HEK293T (cell line): ENCODE measurements at regions not wholly inside any gene's neighbourhood (a gene's known extent, or its start where the extent isn't known, plus 50 kb on each side); places are given as distances from the start of the nearest gene placed in this dataset.

ENCODE experiments used
- FOXK2 ChIP-seq: fragments of 450-650 bp; IDR thresholded peaks from 2 replicates; pipeline ENCODE4 v1.6.1; 2016; ENCODE audit warnings: mild to moderate bottlenecking
- FOXM1 ChIP-seq: fragments of 450-650 bp; IDR thresholded peaks from 2 replicates; pipeline ENCODE4 v1.6.1; 2017; ENCODE audit warnings: mild to moderate bottlenecking, borderline replicate concordance
- SP1 ChIP-seq: fragments of 450-650 bp; IDR thresholded peaks from 2 replicates; pipeline ENCODE4 v1.6.1; 2017
- SUZ12 ChIP-seq: fragments of 450-650 bp; IDR thresholded peaks from 2 replicates; pipeline ENCODE4 v1.6.1; 2016; ENCODE audit warnings: mild to moderate bottlenecking

- TF ChIP-seq SUZ12 (no peak), FOXM1 (no peak), FOXK2 (no peak), SP1 (no peak)
Measured at GRCh38 chr7:86592185-86592584, 51.5 kb upstream of the GRM3 start.
